GM12878 (cell line): ENCODE measurements at regions not wholly inside any gene's neighbourhood (a gene's known extent, or its start where the extent isn't known, plus 50 kb on each side); places are given as distances from the start of the nearest gene placed in this dataset.

Experiments used
- ATF2 ChIP-seq: IDR thresholded peaks from 2 replicates; pipeline ENCODE4 v1.6.1; 2012; ENCODE audit warnings: low read length, inconsistent platforms
- CTCF ChIP-seq, 3 experiments: IDR thresholded peaks in 2 of 3; conservative IDR thresholded peaks in 1 of 3; 2 replicates each; pipeline ENCODE4 v1.5.1; 2011; ENCODE audit warnings: low read depth in 3 of 3, low read length in 3 of 3, mild to moderate bottlenecking in 3 of 3, control low read depth in 2 of 3, moderate library complexity in 2 of 3, inconsistent platforms in 1 of 3, mixed read lengths in 1 of 3; ENCODE audit not compliant: control insufficient read depth in 2 of 3, insufficient read depth in 1 of 3; ENCODE audit errors: extremely low read depth in 1 of 3
- POLR2AphosphoS5 ChIP-seq: IDR thresholded peaks from 2 replicates; pipeline ENCODE4 v1.6.1; 2011; ENCODE audit warnings: mild to moderate bottlenecking, low read length, inconsistent platforms
- STAT1 ChIP-seq: fragments of 450-650 bp; conservative IDR thresholded peaks from 2 replicates; pipeline ENCODE4 v1.6.1; 2014; ENCODE audit warnings: antibody characterized with exemption, mild to moderate bottlenecking
- ZNF274 ChIP-seq: IDR thresholded peaks from one replicate; pipeline ENCODE4 v1.8.0; 2011; ENCODE audit not compliant: insufficient read length, insufficient read depth

GRCh38 chr2:219831957-219832356 is 204.5 kb downstream of the SLC4A3 start:
- TF ChIP-seq ATF2 (no peak), CTCF (IDR thresholded peaks at IDR 0.05 in 2 of 3, conservative IDR thresholded peaks at IDR 0.05 in 1 of 3; ENCODE audit: control insufficient read depth in 2 of 3, extremely low read depth in 1 of 3, insufficient read depth in 1 of 3, low read depth in 3 of 3, low read length in 3 of 3) (no peak), POLR2AphosphoS5 (no peak), STAT1 (no peak), ZNF274 (no peak)
